GM18505 (cell line): ENCODE measurements at regions not wholly inside any gene's neighbourhood (a gene's known extent, or its start where the extent isn't known, plus 50 kb on each side); places are given as distances from the start of the nearest gene placed in this dataset.

Source experiments
- ATAC-seq: cut with Tn5 transposase; IDR thresholded peaks from one replicate; pipeline ENCODE4 v1.9.1; 2021; ENCODE audit not compliant: unreplicated experiment
- POLR2A ChIP-seq: IDR thresholded peaks from 4 replicates; pipeline ENCODE4 v1.6.1; 2011; ENCODE audit warnings: borderline replicate concordance; ENCODE audit not compliant: insufficient read depth, insufficient read length; ENCODE audit errors: extremely low read depth

- no peak for TF ChIP-seq POLR2A
- no peak for ATAC-seq
Measured at GRCh38 chr10:124267911-124268549, 150.7 kb downstream of the OAT start.

DNA sequence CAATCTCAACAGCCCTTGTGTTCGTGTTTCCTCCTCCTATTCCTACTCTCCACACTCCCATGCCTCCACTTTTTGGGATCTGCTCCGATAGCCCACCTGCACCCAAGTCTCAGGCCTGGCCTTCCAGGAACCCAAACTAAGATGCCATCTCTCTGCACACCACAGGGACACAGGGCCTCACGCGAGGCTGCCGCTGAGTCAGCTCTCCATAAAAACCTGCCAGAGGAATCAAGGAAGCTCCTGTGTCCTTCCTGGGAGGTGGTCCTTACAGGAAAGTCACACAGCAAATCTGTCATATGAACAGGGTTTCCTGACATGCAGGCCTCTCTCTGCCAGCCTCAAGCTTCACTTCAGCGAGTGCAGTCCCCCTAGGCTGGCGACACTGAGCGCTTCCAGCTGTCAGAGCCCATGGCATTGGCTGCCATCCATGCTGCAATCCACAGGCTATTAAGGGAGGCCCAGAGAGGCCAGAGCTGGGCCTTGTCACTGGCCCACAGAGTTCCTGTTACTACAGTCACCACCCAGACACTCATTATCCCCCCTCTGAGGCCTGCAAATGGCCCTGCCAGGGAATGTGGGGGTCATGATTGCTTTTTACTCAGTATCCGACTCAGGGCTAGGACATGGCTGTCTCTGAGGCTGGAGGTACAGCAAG, 151.4 kb downstream of the OAT start:
- no peak for TF ChIP-seq POLR2A
- ATAC-seq, result no peak

GRCh38 chr10:124266468-124267230, 152.1 kb downstream of the OAT start:
- no peak for TF ChIP-seq POLR2A
- ATAC-seq, result no peak

DNA sequence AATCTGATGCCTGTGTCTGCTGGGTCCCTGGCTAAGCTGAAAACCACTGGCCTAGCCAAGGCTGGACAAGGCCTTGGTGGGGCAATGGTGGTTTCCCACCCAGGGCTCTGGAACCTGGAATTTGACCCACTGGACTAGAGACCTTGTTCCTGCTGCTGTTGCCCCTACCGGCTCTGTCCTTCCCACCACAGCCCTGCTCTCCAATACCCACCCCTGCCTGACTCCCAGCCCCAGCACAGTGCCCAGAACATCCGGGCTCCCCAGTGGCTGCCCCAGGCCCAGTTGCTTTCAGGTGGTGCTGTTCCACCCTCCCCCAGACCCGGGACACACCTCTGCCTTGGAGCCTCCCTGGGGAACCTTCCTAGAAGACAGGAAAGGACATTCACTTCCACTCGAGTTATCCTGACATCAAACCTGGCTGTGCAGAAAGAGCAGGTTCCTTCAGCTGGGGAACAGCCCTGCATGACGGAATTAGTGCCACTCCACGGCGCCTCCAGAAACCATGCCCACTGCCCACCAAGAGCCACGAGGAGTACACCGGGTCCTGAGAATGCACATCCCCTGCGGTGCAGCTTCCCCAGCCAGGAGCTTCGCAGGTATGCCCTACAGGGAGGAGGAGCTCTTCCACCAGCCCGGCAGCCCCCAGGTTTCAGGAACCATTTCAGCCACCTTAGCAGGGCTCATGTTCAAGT, 152.8 kb downstream of the OAT start:
- no peak for ATAC-seq
- no peak for TF ChIP-seq POLR2A

- ATAC-seq, result no peak
- no peak for TF ChIP-seq POLR2A
Measured at GRCh38 chr10:124265391-124265745, 153.4 kb downstream of the OAT start.

GRCh38 chr10:124264711-124265390, 153.9 kb downstream of the OAT start:
- TF ChIP-seq POLR2A, result no peak
- ATAC-seq, result no peak

DNA sequence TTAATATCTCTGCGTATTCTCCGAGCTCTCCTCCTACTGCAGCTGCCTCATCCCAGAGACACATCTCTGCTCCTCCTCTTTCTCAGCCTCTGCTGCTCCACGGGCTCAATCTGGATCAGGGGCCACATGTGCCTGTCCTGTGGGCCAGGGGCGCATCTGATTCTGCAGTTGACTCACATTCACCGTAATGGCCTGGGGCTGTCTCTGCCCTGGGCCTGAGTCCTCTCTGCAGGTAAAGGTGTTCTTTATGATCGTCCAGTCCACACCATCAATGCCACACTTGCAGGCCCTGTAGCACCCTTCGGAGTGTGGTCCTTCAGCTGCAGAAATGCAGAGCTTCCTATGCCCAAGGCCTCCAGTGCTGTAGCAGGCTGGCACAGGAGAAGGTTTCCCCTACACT, 154.5 kb downstream of the OAT start:
- ATAC-seq, result no peak
- TF ChIP-seq POLR2A, result no peak

GRCh38 chr10:124263726-124264125, 155.0 kb downstream of the OAT start:
- no peak for ATAC-seq
- TF ChIP-seq POLR2A, result no peak

DNA sequence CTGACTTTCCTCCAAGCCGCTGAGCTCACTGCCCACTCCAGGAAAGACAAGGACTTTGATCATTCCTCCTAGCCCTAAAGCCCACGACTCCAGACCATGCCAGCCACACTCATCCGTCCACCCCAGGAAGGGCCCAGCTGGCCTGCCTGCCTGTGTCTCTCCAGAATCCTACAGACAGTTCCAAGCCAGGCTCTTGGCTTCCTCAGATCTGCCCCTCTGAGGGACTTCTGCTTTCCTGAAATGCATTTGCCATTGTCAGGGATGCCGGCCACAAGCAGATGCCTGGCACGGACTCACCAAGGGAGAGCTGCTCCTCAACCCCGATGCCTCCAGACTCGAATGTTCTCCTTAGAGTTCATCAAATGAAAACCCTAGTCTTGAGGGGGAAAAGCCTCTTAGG, 155.8 kb downstream of the OAT start:
- no peak for ATAC-seq
- no peak for TF ChIP-seq POLR2A

DNA sequence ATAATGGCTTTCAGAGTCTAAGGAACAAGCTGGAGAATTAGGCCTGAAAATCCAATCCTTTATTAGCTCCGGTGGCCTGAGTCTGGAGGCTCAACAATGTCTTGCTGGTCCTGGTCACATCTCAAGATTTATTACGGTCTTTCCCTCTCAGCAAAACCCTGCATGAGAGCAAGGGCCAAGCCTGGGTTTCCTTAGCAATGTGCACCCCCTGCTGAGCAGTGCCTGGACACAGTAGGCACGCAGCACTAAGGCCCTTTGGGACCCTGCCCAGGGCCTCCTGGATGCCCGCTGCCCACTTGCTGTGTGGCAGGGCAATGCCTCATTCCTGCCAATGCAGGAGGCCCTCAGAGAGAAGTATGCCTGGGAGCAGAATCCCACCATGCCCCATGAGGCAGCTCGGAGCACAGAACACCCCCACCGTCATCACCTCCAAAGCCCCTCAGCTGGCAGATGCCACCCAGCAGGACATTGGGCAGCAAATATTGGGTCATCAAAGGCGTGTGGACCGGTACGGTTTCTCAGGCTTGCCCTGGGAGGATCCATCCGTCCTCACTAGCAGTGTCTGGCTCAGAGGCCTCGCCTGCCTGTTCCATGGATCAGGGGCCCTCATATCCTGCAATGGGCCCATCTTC, 156.4 kb downstream of the OAT start:
- TF ChIP-seq POLR2A, result no peak
- ATAC-seq, result no peak

DNA sequence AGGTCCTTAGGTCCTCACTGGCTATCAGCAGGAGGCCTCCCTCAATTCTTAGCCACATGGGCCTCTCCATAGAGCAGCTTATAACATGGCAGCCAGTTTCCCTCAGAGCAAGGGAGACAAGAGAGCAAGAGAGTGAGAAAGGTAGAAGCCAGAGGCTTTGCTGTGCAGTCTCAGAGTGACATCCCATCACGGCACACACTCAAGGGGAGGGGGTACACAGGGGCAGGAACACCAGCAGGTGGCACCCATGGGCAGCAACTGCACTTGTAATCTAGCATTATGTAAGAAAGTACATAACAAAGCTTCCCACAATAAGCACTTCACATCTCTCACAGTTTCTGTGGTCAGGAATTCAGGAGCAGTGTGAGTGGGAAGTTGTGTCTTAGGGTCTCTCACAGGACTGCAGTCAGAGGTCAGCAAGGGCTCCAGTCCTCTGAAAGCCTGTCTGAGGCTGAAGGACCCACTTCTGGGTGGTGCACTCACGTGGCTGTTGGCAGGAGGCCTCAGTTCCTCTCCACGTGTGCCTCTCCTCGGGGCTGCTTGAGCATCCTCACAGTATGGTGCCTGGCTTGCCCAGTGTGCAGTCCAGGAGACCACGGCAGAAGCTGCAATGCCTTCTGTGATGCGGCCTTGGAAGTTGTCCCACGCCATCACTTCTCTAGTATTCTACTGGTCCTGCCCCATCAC, 159.4 kb downstream of the OAT start:
- no peak for ATAC-seq
- TF ChIP-seq POLR2A, result no peak

DNA sequence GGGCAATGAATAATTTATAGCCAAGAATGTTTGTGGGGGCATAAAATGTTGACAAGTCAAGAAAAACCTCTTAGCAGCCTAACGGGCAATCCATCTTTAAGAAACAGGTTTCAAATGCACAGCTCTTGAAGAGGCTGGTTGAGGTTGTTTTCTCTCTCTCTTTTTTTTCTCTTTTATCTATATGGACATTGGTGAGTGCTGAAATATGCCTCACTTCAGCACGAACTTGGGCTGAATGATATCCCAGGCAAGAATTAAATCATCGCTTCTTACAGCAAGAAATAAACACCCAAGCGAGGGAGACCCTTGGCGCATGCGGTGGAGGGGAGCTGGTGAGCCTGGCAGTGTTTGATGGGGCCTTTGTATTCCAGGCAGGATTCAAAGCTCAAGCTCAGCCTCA, 160.9 kb downstream of the OAT start:
- ATAC-seq, result no peak
- no peak for TF ChIP-seq POLR2A
